Endothelial cell of umbilical vein (primary cell): ENCODE measurements at regions not wholly inside any gene's neighbourhood (a gene's known extent, or its start where the extent isn't known, plus 50 kb on each side); places are given as distances from the start of the nearest gene placed in this dataset. TPM values are rescaled to one million over a fixed set of nuclear protein-coding genes. Genes with fewer than 3 reads are reported as not detected.

Experiments
- BruUV-seq: library from RNA; stranded (reverse); fragments of 400-500 nt; replicated peaks from 2 replicates; lab custom pipeline; 2021; lab: Mats Ljungman, UMichigan
- CTCF ChIA-PET: fragments of 300-600, 350-600 bp; sonication (Branson Sonifier 250); formaldehyde crosslinking; loops from one replicate; lab custom pipeline; 2021; ENCODE audit warnings: antibody characterized with exemption, inconsistent platforms; lab: Charles Lee
- POLR2A ChIA-PET: fragments of 300-600, 350-600 bp; sonication (Branson Sonifier 250); formaldehyde crosslinking; loops from one replicate; lab custom pipeline; 2021; ENCODE audit warnings: antibody characterized with exemption, inconsistent platforms; lab: Charles Lee
- DNase-seq: peaks from one replicate; pipeline ENCODE4 v3.0.0-alpha.2; 2011; ENCODE audit warnings: low read depth, low spot score
- FAIRE-seq: peaks from 2 replicates; lab custom pipeline; 2011; peaks lifted over from hg19 to GRCh38; lab: Jason Lieb, UNC
- H2AFZ ChIP-seq: 2 replicates; pipeline ENCODE4 v1.6.0; 2012; ENCODE audit warnings: low read depth, low read length, control low read depth, inconsistent platforms
- H3K27ac ChIP-seq: 2 replicates; pipeline ENCODE4 v1.5.1; 2011; ENCODE audit warnings: low read depth, mild to moderate bottlenecking, control low read depth, low read length, moderate library complexity; ENCODE audit not compliant: insufficient read depth
- H3K27me3 ChIP-seq, 2 experiments: 2 replicates each; pipeline versions ENCODE4 v1.6.0 to v1.6.1; 2011; ENCODE audit warnings: low read length in 2 of 2, mixed read lengths in 1 of 2; ENCODE audit not compliant: control insufficient read depth in 2 of 2, insufficient read depth in 2 of 2
- H3K36me3 ChIP-seq, 2 experiments: 2 replicates in 1 of 2; 3 replicates in 1 of 2; pipeline ENCODE4 v1.5.1; 2011; ENCODE audit warnings: low read length in 2 of 2, mild to moderate bottlenecking in 1 of 2, moderate library complexity in 1 of 2; ENCODE audit not compliant: control insufficient read depth in 2 of 2, insufficient read depth in 2 of 2; ENCODE audit errors: extremely low read depth in 1 of 2
- H3K4me1 ChIP-seq: 3 replicates; pipeline ENCODE4 v1.5.1; 2011; ENCODE audit warnings: mild to moderate bottlenecking, low read length; ENCODE audit not compliant: control insufficient read depth, insufficient read depth; ENCODE audit errors: extremely low read depth
- H3K4me2 ChIP-seq: 2 replicates; pipeline ENCODE4 v1.6.1; 2011; ENCODE audit warnings: low read length, control low read depth, mixed read lengths; ENCODE audit not compliant: insufficient read depth
- H3K4me3 ChIP-seq, 3 experiments: fragments of 200-600 bp in 1 of 3; sonication (generic), shearing (Covaris generic) in 1 of 3; replicated peaks in 1 of 3; 2 replicates each; pipeline ENCODE4 v1.5.1; 2011 to 2016; ENCODE audit warnings: control low read depth in 3 of 3, low read length in 3 of 3, mild to moderate bottlenecking in 2 of 3, inconsistent platforms in 1 of 3, low read depth in 1 of 3, moderate library complexity in 1 of 3; ENCODE audit not compliant: insufficient read depth in 1 of 3
- H3K79me2 ChIP-seq: 2 replicates; pipeline ENCODE4 v1.6.0; 2012; ENCODE audit warnings: low read length, inconsistent platforms; ENCODE audit not compliant: control insufficient read depth, insufficient read depth
- H3K9ac ChIP-seq: replicated peaks from 2 replicates; pipeline ENCODE3; 2011; ENCODE audit warnings: low read length, control low read depth; ENCODE audit not compliant: insufficient read depth; ENCODE audit errors: extremely low read depth
- H3K9me1 ChIP-seq: replicated peaks from 3 replicates; pipeline ENCODE4 v1.6.0; 2011; ENCODE audit warnings: mild to moderate bottlenecking, low read length; ENCODE audit not compliant: control insufficient read depth, insufficient read depth; ENCODE audit errors: extremely low read depth
- H3K9me3 ChIP-seq: replicated peaks from 2 replicates; pipeline ENCODE4 v1.5.1; 2012; ENCODE audit warnings: low read length, inconsistent platforms; ENCODE audit not compliant: control insufficient read depth, insufficient read depth
- H4K20me1 ChIP-seq: replicated peaks from 2 replicates; pipeline ENCODE3; 2011; ENCODE audit warnings: mild to moderate bottlenecking, low read length; ENCODE audit not compliant: control insufficient read depth, insufficient read depth; ENCODE audit errors: extremely low read depth
- CTCF ChIP-seq, 2 donors: IDR thresholded peaks; 1 replicate in 1 of 2; 2 replicates in 1 of 2; pipeline ENCODE4 v1.5.1; 2011; ENCODE audit warnings: low read length in 2 of 2, mild to moderate bottlenecking in 2 of 2, moderate library complexity in 2 of 2, control low read depth in 1 of 2, inconsistent platforms in 1 of 2, low read depth in 1 of 2; ENCODE audit not compliant: insufficient read depth in 1 of 2; ENCODE audit errors: extremely low read depth in 1 of 2
- FOS ChIP-seq: IDR thresholded peaks from 2 replicates; pipeline ENCODE4 v1.6.1; 2011; ENCODE audit warnings: mild to moderate bottlenecking, low read length, moderate library complexity, borderline replicate concordance; ENCODE audit not compliant: insufficient read depth
- JUN ChIP-seq: IDR thresholded peaks from 2 replicates; pipeline ENCODE4 v1.6.1; 2011; ENCODE audit warnings: borderline replicate concordance, low read depth; ENCODE audit not compliant: insufficient read length, insufficient read depth
- MAX ChIP-seq: IDR thresholded peaks from 2 replicates; pipeline ENCODE4 v1.6.1; 2011; ENCODE audit not compliant: insufficient read depth, insufficient read length
- POLR2AphosphoS5 ChIP-seq: IDR thresholded peaks from 2 replicates; pipeline ENCODE4 v1.6.1; 2012; ENCODE audit warnings: low read depth, mild to moderate bottlenecking, control low read depth, low read length, moderate library complexity; ENCODE audit not compliant: insufficient read depth
- dilution Hi-C: fragments of 300-500 bp; cut with MboI; formaldehyde crosslinking; loops from one replicate; pipeline ENCODE4 v1.15.0; 2019; ENCODE audit warnings: low sequenced_read_pairs; ENCODE audit not compliant: extremely low pct_ligation_motif_present
- intact Hi-C: fragments of 100-400 bp; cut with micrococcal nuclease; formaldehyde crosslinking; loops from one replicate; pipeline ENCODE4 v1.10.0; 2022
- small RNA-seq: library from RNA; depleted of rRNA; stranded (forward); fragments of <200 nt; gene quantifications from one replicate; pipeline ENCODE3, GENCODE V24; 2012; ENCODE audit warnings: low replicate concordance, low read depth; ENCODE audit not compliant: insufficient read depth, insufficient read length

- no peaks in the 10 kb centered on the region for H3K9me3 ChIP-seq
- H3K27me3 ChIP-seq: no peaks in the 10 kb centered on the region
- no peaks in the 10 kb centered on the region for H3K9me1 ChIP-seq
- H3K9ac ChIP-seq: no peak overlapping the region
- intact Hi-C loops: loop anchor here (1.0 kb wide), 1 partner anchor 52 kb away; no protein-coding TSS in a partner anchor
- FAIRE-seq (peak; percentile 73), DNase-seq (peak; percentile 59)
- H3K79me2 ChIP-seq: no peaks in the 10 kb centered on the region
- TF ChIP-seq CTCF (IDR thresholded peaks at IDR 0.05; ENCODE audit: extremely low read depth in 1 of 2, insufficient read depth in 1 of 2, low read depth in 1 of 2, low read length in 2 of 2) (no peak), JUN (peak; percentile 48), POLR2AphosphoS5 (no peak), MAX (no peak), FOS (no peak)
- dilution Hi-C loops: no loop called here
- peak overlapping the region; percentile 53 for H3K27ac ChIP-seq
- CTCF ChIA-PET: interaction anchor here (1.8 kb wide), 1 partner anchor 12 kb away, joined by 7 read pairs; no protein-coding TSS in a partner anchor
- peak overlapping the region; percentile 88 for H3K4me2 ChIP-seq
- peak overlapping the region; percentile 80 for H2AFZ ChIP-seq
- POLR2A ChIA-PET: no interaction called here
- H3K4me3 ChIP-seq: no peak overlapping the region
- no peaks in the 10 kb centered on the region for H4K20me1 ChIP-seq
- no TSS peak for BruUV-seq
- no peaks in the 10 kb centered on the region for H3K36me3 ChIP-seq
- peaks cover 15% of the 10 kb centered on the region for H3K4me1 ChIP-seq
Measured at GRCh38 chr6:54060286-54060685, 51.0 kb upstream of the MLIP start.

Small RNA genes lying in the stretch of these regions (small RNA-seq; reads per million reads assigned to genes)
- gene ERHP2: not detected
